Uterus (tissue), 2 donors: ENCODE measurements at regions not wholly inside any gene's neighbourhood (a gene's known extent, or its start where the extent isn't known, plus 50 kb on each side); places are given as distances from the start of the nearest gene placed in this dataset.

ENCODE experiments used
- POLR2A ChIP-seq, 2 donors: fragments of 450-650 bp; IDR thresholded peaks; one replicate each; pipeline ENCODE4 v1.6.1; 2016; ENCODE audit warnings: antibody characterized with exemption in 2 of 2, mild to moderate bottlenecking in 1 of 2, moderate library complexity in 1 of 2
- TF ChIP-seq, protein P1 (sequence below), 4 experiments: fragments of 200-600 bp in 2 of 4; fragments of 450-650 bp in 2 of 4; sonication (generic) in 2 of 4; IDR thresholded peaks; one replicate each; pipeline ENCODE4 v1.5.1; 2016 to 2019; ENCODE audit warnings: antibody characterized with exemption in 4 of 4, mild to moderate bottlenecking in 2 of 4, moderate library complexity in 1 of 4

DNA sequence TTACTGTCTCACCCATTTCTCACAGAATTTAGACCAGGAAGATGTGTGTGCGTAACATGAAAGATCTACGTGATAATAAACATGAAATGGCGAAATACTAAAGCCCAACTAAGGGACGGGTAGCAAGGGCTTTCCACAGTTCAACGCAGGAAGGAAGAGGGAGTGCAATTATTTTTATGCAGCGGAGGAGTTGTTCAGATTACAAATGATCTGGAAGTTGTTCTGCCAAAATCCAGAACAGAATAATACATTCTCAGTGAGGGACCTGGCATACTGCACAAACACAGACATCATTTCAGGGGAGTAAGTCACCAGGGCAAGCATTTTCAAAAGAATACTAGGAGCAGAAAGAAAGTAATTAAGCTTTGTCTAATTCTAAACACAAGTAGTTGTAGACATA is 133.6 kb upstream of the RAP2B start:
- TF ChIP-seq, protein P1, sequence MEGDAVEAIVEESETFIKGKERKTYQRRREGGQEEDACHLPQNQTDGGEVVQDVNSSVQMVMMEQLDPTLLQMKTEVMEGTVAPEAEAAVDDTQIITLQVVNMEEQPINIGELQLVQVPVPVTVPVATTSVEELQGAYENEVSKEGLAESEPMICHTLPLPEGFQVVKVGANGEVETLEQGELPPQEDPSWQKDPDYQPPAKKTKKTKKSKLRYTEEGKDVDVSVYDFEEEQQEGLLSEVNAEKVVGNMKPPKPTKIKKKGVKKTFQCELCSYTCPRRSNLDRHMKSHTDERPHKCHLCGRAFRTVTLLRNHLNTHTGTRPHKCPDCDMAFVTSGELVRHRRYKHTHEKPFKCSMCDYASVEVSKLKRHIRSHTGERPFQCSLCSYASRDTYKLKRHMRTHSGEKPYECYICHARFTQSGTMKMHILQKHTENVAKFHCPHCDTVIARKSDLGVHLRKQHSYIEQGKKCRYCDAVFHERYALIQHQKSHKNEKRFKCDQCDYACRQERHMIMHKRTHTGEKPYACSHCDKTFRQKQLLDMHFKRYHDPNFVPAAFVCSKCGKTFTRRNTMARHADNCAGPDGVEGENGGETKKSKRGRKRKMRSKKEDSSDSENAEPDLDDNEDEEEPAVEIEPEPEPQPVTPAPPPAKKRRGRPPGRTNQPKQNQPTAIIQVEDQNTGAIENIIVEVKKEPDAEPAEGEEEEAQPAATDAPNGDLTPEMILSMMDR (IDR thresholded peaks at IDR 0.05), result no peak
- TF ChIP-seq POLR2A (IDR thresholded peaks at IDR 0.05), result no peak
